GM21515 (cell line): ENCODE measurements at regions not wholly inside any gene's neighbourhood (a gene's known extent, or its start where the extent isn't known, plus 50 kb on each side); places are given as distances from the start of the nearest gene placed in this dataset.

Experiments used
- ATAC-seq: cut with Tn5 transposase; IDR thresholded peaks from one replicate; pipeline ENCODE4 v1.9.1; 2021; ENCODE audit not compliant: unreplicated experiment

- ATAC-seq = no peak
These were observed 313.2 kb upstream of the KCNJ16 start for GRCh38 chr17:69761767-69762321.

- no peak for ATAC-seq
These were observed 312.7 kb upstream of the KCNJ16 start for GRCh38 chr17:69762359-69762758.

GRCh38 chr17:69762766-69763165 is 312.3 kb upstream of the KCNJ16 start:
- no peak for ATAC-seq

GRCh38 chr17:69763503-69763902 is 311.5 kb upstream of the KCNJ16 start:
- no peak for ATAC-seq

GRCh38 chr17:69764146-69764545 is 310.9 kb upstream of the KCNJ16 start:
- no peak for ATAC-seq

GRCh38 chr17:69769050-69769449 is 306.0 kb upstream of the KCNJ16 start:
- ATAC-seq = no peak

- ATAC-seq = no peak
These were observed 301.9 kb upstream of the KCNJ16 start for GRCh38 chr17:69773081-69773480.

GRCh38 chr17:69779378-69780214 is 295.4 kb upstream of the KCNJ16 start:
- no peak for ATAC-seq

GRCh38 chr17:69783865-69784264 is 291.2 kb upstream of the KCNJ16 start:
- ATAC-seq = no peak

- no peak for ATAC-seq
These were observed 286.1 kb upstream of the KCNJ16 start for GRCh38 chr17:69788957-69789356.

- ATAC-seq = no peak
These were observed 278.9 kb upstream of the KCNJ16 start for GRCh38 chr17:69796078-69796477.

- ATAC-seq = no peak
These were observed 274.2 kb upstream of the KCNJ16 start for GRCh38 chr17:69800870-69801269.

GRCh38 chr17:69801368-69801767 is 273.7 kb upstream of the KCNJ16 start:
- ATAC-seq = no peak

GRCh38 chr17:69802045-69802740 is 272.8 kb upstream of the KCNJ16 start:
- no peak for ATAC-seq

GRCh38 chr17:69809331-69809730 is 265.7 kb upstream of the KCNJ16 start:
- ATAC-seq = no peak

- ATAC-seq = no peak
These were observed 264.6 kb upstream of the KCNJ16 start for GRCh38 chr17:69810326-69810965.

- no peak for ATAC-seq
These were observed 262.7 kb upstream of the KCNJ16 start for GRCh38 chr17:69812240-69812837.

- no peak for ATAC-seq
These were observed 261.0 kb upstream of the KCNJ16 start for GRCh38 chr17:69814031-69814430.

GRCh38 chr17:69815406-69815805 is 259.6 kb upstream of the KCNJ16 start:
- ATAC-seq = no peak

- no peak for ATAC-seq
These were observed 256.6 kb upstream of the KCNJ16 start for GRCh38 chr17:69818467-69818866.
